ENCODE measurements at regions not wholly inside any gene's neighbourhood (a gene's known extent, or its start where the extent isn't known, plus 50 kb on each side); places are given as distances from the start of the nearest gene placed in this dataset.
A peak's percentile ranks its signal among the peaks of the same experiment; 100 is the strongest.

- TF ChIP-seq TARDBP (CRISPR knock-in tag; IDR thresholded peaks at IDR 0.05) (no peak), KDM5B (CRISPR knock-in tag; IDR thresholded peaks at IDR 0.05; ENCODE audit: borderline replicate concordance) (peak; percentile 74), MAFK (conservative IDR thresholded peaks at IDR 0.05 in 1 of 2, IDR thresholded peaks at IDR 0.05 in 1 of 2; ENCODE audit: low read length in 2 of 2) (no peak), XBP1 (CRISPR knock-in tag; IDR thresholded peaks at IDR 0.05) (no peak), ATF1 (CRISPR knock-in tag; IDR thresholded peaks at IDR 0.05) (no peak), KLF6 (CRISPR knock-in tag; IDR thresholded peaks at IDR 0.05) (no peak), ZBTB1 (CRISPR knock-in tag; IDR thresholded peaks at IDR 0.05; ENCODE audit: borderline replicate concordance) (no peak), ZNF574 (CRISPR knock-in tag; IDR thresholded peaks at IDR 0.05) (no peak; the same call in 1 of the 2 replicates), JARID2 (CRISPR knock-in tag; IDR thresholded peaks at IDR 0.05; ENCODE audit: insufficient replicate concordance) (no peak), PHF8 (CRISPR knock-in tag; IDR thresholded peaks at IDR 0.05) (peak; percentile 18; the same call in 1 of the 2 replicates), PBX2 (CRISPR knock-in tag; IDR thresholded peaks at IDR 0.05) (no peak), ZNF18 (CRISPR knock-in tag; IDR thresholded peaks at IDR 0.05; ENCODE audit: insufficient replicate concordance) (peak; percentile 60), SP5 (CRISPR knock-in tag; IDR thresholded peaks at IDR 0.05; ENCODE audit: borderline replicate concordance, low read depth) (peak; percentile 87), HMG20A (CRISPR knock-in tag; IDR thresholded peaks at IDR 0.05; ENCODE audit: borderline replicate concordance) (no peak; the same call in 1 of the 2 replicates), ZNF850 (CRISPR knock-in tag; conservative IDR thresholded peaks at IDR 0.05) (no peak), ZFP36 (IDR thresholded peaks at IDR 0.05; ENCODE audit: borderline replicate concordance, low read depth, low read length, partially characterized antibody) (no peak), ZNF552 (CRISPR knock-in tag; IDR thresholded peaks at IDR 0.05; ENCODE audit: borderline replicate concordance) (no peak)
- TF ChIP-seq, protein P1, sequence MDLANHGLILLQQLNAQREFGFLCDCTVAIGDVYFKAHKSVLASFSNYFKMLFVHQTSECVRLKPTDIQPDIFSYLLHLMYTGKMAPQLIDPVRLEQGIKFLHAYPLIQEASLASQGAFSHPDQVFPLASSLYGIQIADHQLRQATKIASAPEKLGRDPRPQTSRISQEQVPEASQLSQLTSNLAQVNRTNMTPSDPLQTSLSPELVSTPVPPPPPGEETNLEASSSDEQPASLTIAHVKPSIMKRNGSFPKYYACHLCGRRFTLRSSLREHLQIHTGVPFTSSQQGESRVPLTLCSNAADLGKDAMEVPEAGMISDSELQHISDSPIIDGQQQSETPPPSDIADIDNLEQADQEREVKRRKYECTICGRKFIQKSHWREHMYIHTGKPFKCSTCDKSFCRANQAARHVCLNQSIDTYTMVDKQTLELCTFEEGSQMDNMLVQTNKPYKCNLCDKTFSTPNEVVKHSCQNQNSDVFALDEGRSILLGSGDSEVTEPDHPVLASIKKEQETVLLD (CRISPR knock-in tag; IDR thresholded peaks at IDR 0.05; ENCODE audit: low read depth), result no peak
- TF ChIP-seq, protein P2, sequence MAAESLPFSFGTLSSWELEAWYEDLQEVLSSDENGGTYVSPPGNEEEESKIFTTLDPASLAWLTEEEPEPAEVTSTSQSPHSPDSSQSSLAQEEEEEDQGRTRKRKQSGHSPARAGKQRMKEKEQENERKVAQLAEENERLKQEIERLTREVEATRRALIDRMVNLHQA (CRISPR knock-in tag; IDR thresholded peaks at IDR 0.05), result no peak
Observed at GRCh38 chr1:31510853-31511789, 65.2 kb upstream of the TINAGL1 start (continued).

Data from HepG2 (cell line).